ENCODE measurements at regions not wholly inside any gene's neighbourhood (a gene's known extent, or its start where the extent isn't known, plus 50 kb on each side); places are given as distances from the start of the nearest gene placed in this dataset.

- peak in 1 of 2 donors; percentile 9 for ATAC-seq
- intact Hi-C loops (cut with DNase I), result no loop called here
Observed at GRCh38 chr18:45355944-45356520, 259.2 kb upstream of the SLC14A2 start.

GRCh38 chr18:45357686-45358470 is 257.4 kb upstream of the SLC14A2 start:
- DNase-seq (no peak), ATAC-seq (no peak)
- intact Hi-C loops (cut with DNase I), result no loop called here

More at GRCh38 chr18:45355944-45356520, 259.2 kb upstream of the SLC14A2 start:
- DNase-seq, result no peak

- no peak for DNase-seq
- intact Hi-C loops (cut with DNase I), result no loop called here
- peak; percentile 30 to 68 for ATAC-seq
Observed at GRCh38 chr18:45359275-45360009, 255.8 kb upstream of the SLC14A2 start.

- intact Hi-C loops (cut with DNase I), result no loop called here
- peak; percentile 35 for DNase-seq
- peak in 1 of 2 donors; percentile 33 for ATAC-seq
Observed at GRCh38 chr18:45361125-45361851, 254.0 kb upstream of the SLC14A2 start.

DNA sequence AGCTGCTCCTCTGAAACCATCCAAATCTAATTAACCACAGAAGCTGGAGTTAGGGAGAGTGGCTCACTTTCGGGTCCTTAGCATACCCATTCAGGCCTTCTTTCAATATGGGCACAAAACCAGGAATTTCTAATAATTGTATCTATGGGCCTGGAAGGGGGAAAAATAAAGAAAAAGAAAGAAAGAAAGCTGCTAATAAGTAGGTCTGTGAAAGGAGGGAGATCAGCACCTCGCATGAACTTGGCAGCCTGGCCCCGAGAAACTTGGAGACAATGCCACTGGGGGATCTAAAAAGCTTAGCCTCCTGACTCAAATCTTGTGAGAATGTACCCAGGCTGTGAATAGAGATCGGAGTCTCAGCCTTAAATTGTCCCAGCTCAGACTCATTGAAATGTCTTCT is 252.1 kb upstream of the SLC14A2 start:
- DNase-seq (no peak), ATAC-seq (no peak)
- intact Hi-C loops (cut with DNase I), result no loop called here

DNA sequence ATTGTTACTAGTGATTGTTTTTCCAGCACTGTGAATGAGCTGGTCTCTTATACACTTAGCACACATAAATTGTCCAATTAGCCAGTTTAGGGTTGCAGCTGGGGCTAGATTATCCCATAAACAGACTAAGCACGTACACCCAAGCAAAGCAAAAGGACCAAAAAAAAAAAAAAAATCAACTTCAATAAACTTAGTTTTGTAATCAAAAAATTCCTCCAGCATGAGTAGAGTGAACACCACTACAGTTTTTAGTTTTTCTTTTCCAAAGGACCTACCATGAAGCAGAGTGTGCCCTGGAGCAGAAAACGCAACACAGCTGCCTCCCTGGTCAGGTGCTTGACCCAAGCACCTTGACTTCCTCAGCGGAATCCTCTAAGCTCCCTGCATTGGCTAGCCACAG is 249.4 kb upstream of the SLC14A2 start:
- intact Hi-C loops (cut with DNase I), result no loop called here
- DNase-seq (no peak), ATAC-seq (no peak)

- intact Hi-C loops (cut with DNase I), result no loop called here
- peak; percentile 27 to 73 for ATAC-seq
- DNase-seq, result peak; percentile 35
Observed at GRCh38 chr18:45370255-45371010, 244.8 kb upstream of the SLC14A2 start.

DNA sequence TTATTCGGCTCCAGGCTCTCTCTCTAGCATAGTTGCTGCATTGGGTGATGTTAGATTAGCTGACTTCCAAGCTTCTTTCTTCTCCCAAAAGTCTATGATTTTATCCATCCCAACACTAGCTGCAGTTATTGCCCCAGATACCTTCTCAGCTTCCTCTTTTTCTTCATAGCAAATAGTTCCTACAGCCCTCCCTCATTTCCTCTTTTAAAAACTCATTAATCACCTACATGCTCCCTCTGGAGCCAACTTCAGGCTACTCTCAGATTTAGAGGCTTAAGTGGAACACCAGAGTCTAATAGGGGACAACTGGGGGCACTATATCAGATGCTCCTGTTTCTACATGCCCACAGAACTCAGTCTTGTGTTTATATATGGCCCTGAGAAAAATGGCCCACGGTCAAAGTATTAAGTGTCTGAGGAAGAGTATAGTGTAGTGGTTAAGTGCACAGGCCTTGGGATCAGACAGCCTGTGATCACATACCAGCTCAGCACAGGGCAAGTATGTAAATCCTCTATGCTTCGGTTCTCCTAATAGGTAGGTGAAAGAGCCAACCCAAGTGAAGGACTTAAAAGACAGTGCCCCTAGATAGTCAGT is 241.9 kb upstream of the SLC14A2 start:
- DNase-seq (no peak), ATAC-seq (no peak)
- intact Hi-C loops (cut with DNase I), result no loop called here

DNA sequence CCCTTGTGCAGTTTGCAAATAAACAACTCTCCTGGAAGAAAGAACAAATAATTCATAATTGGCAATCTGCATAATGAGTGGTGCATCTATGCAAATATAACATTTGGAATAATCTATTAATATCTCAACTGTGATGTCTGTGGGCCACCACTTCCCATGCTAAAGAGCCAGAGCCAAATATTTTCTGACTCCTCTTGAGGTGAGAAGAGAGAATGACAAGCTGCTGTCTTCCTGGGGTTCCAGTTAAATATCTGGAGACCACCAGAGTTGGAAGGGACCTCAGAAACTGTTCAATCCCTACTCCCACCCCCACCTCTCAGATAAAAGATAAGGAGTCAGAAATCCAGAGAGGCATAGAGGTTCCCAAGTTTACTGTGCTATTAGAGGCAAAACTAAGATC is 241.0 kb upstream of the SLC14A2 start:
- ATAC-seq, result no peak
- intact Hi-C loops (cut with DNase I), result no loop called here

DNA sequence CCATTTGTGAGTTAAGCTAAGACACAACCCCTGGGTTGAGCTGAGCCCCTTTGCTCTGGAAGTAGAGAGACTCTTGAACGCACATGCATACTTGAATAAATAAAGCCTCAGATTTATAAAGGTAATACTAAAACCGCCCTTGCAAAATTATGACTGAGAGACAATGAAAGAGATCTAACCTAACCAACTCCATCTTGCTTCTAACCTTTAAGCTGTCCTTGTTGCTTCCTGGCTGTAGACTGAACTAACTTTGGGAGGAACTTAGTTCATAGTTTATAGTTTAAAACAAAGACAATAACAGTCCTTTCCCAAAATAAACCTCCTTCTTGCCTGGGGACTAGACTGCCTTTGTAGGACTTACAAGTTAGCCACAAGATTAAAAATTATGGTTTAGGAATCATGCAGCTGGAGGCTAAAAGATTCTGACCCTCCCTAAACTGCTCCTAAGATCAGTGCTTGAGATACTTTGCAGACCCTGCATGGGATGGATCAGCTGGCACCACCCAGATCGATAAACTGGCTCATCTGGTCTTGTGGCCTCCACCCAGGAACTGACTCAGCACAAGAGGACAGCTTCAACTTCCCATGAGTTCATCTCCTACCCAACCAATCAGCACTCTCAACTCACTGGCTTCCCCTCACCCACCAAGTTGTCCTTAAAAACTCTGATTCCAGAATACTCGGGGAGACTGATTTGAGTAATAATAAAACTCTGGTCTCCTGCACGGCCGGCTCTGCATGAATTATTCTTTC is 240.2 kb upstream of the SLC14A2 start:
- intact Hi-C loops (cut with DNase I), result no loop called here
- DNase-seq (no peak), ATAC-seq (no peak)

More for the DNA sequence above, 241.0 kb upstream of the SLC14A2 start:
- no peak for DNase-seq

GRCh38 chr18:45376193-45376592 is 239.1 kb upstream of the SLC14A2 start:
- intact Hi-C loops (cut with DNase I), result no loop called here
- ATAC-seq (no peak), DNase-seq (no peak)

GRCh38 chr18:45378308-45378707 is 237.0 kb upstream of the SLC14A2 start:
- intact Hi-C loops (cut with DNase I), result no loop called here
- no peak for DNase-seq
- ATAC-seq, result no peak

- intact Hi-C loops (cut with DNase I), result no loop called here
- ATAC-seq (no peak), DNase-seq (no peak)
Observed at GRCh38 chr18:45378933-45379332, 236.3 kb upstream of the SLC14A2 start.

DNA sequence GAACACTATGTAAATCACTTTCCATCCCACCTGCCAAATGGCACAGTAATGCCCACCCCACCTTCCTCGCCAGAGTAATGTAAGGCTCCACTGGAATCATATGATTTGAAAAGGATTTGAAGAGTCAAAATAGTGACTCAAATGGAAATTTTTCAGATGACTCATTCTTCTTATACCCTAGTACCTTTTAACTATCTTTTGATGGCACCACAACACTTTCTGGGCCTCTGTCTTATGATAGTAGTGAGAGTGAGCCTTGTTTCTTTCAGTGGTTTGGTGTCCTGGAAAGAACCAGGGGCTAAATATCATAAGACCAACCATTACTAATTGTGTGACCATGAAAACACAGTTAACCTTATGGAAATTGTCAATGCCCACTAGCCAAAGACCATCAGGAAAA is 235.4 kb upstream of the SLC14A2 start:
- no peak for ATAC-seq
- intact Hi-C loops (cut with DNase I), result loop anchor here (5.0 to 10.0 kb wide), 4 partner anchors 103 to 1755 kb away; partner anchors contain the start of gene SETBP1 (in 1 of the 2)
- no peak for DNase-seq

DNA sequence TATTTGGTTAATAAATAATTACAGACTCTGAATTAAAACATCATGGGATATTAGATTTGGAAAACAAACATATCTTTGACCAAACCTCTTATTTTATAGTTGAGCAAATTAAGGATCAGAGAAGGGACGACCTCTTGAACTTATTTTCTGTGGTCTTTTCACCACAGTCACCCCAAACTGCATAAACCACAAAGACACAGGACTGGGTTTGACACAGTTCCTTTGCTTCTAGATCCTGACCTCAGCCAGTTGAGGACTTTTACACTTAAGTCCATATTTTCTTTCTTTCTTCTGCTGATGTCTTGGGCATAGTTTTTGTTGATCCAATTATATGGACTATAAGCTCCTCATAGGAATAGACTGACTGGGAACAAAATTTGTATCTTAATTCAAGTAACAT is 234.0 kb upstream of the SLC14A2 start:
- ATAC-seq (no peak), DNase-seq (no peak)
- intact Hi-C loops (cut with DNase I), result loop anchor here (5.0 to 10.0 kb wide), 4 partner anchors 104 to 1756 kb away; partner anchors contain the start of gene SETBP1 (in 1 of the 2)

- intact Hi-C loops (cut with DNase I), result loop anchor here (5.0 to 10.0 kb wide), 4 partner anchors 106 to 1758 kb away; partner anchors contain the start of gene SETBP1 (in 1 of the 2)
- no peak for DNase-seq
- ATAC-seq, result no peak
Observed at GRCh38 chr18:45383228-45383627, 232.0 kb upstream of the SLC14A2 start.

Measured in left cardiac atrium (tissue), 4 donors.